ENCODE measurements at regions not wholly inside any gene's neighbourhood (a gene's known extent, or its start where the extent isn't known, plus 50 kb on each side); places are given as distances from the start of the nearest gene placed in this dataset.

GRCh38 chr14:85445151-85445795 lies 84.7 kb upstream of the FLRT2 start:
- no peak for FAIRE-seq
- WGBS, 2 donors: 91 to 97% methylated on average over 3 of the region's 3 CpGs
- peaks cover 0 to 14% (median 12%) of the 10 kb centered on the region in 3 donors for H3K4me1 ChIP-seq

GRCh38 chr14:85447883-85448282 lies 82.1 kb upstream of the FLRT2 start:
- ATAC-seq (no peak), FAIRE-seq (no peak), DNase-seq (no peak)
- Histone ChIP-seq H3K4me3 (no peak overlapping the region), H3K9me3 (no peaks in the 10 kb centered on the region), H3K4me1 (no peaks in the 10 kb centered on the region), H3K27me3 (no peaks in the 10 kb centered on the region), H3K27ac (no peak overlapping the region), H3K36me3 (no peaks in the 10 kb centered on the region)
- intact Hi-C loops (cut with DNase I): no loop called here
- WGBS, 2 donors: 95 to 96% methylated on average over 2 of the region's 2 CpGs
- TF ChIP-seq CTCF (IDR thresholded peaks at IDR 0.05): no peak

More at GRCh38 chr14:85445151-85445795, 84.7 kb upstream of the FLRT2 start:
- Histone ChIP-seq H3K27me3 (no peaks in the 10 kb centered on the region), H3K9me3 (no peaks in the 10 kb centered on the region), H3K4me3 (no peak overlapping the region), H3K27ac (no peak overlapping the region), H3K36me3 (no peaks in the 10 kb centered on the region)
- intact Hi-C loops (cut with DNase I): no loop called here
- no peak for ATAC-seq
- no peak for DNase-seq
- no peak for TF ChIP-seq CTCF (IDR thresholded peaks at IDR 0.05)

DNA sequence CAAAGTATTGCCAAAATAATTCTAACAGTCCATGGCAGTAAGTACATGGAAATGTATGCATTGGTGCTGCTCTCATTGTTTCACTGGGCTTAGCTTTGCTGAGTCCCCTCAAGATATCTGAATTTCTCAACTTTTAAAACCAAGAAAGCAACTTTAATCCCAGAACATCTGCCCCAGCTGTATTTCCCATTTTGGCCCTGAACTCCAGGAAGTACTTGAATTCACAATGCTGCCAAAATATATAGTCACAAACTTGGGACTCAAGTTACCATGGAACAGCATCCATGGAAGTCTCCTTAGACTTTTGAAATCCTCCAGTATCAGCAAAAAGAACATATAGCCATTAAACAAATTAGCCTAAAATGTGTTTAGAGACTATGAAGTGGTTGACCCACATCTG lies 78.5 kb upstream of the FLRT2 start:
- intact Hi-C loops (cut with DNase I): no loop called here

GRCh38 chr14:85453401-85454225 lies 76.3 kb upstream of the FLRT2 start:
- no peak for TF ChIP-seq CTCF (IDR thresholded peaks at IDR 0.05)
- ATAC-seq: peak in 3 of 4 donors; percentile 35 to 38 (median 37)
- peak overlapping the region in 2 of 4 donors; percentile 53 to 55 for H3K27ac ChIP-seq
- no peaks in the 10 kb centered on the region for H3K36me3 ChIP-seq
- no peaks in the 10 kb centered on the region for H3K27me3 ChIP-seq
- no peak for FAIRE-seq
- H3K9me3 ChIP-seq: no peaks in the 10 kb centered on the region
- intact Hi-C loops (cut with DNase I): no loop called here
- no peak overlapping the region for H3K4me3 ChIP-seq
- peaks cover 21 to 22% (median 22%) of the 10 kb centered on the region in 3 donors for H3K4me1 ChIP-seq
- no peak for DNase-seq
- 40 to 43% methylated on average over 2 of the region's 2 CpGs for WGBS, 2 donors

More for the DNA sequence above, 78.5 kb upstream of the FLRT2 start:
- Histone ChIP-seq H3K9me3 (no peaks in the 10 kb centered on the region), H3K4me3 (no peak overlapping the region), H3K36me3 (no peaks in the 10 kb centered on the region), H3K27ac (no peak overlapping the region), H3K27me3 (no peaks in the 10 kb centered on the region), H3K4me1 (peaks cover 21 to 22% (median 22%) of the 10 kb centered on the region in 3 donors)
- TF ChIP-seq CTCF (IDR thresholded peaks at IDR 0.05): no peak
- no peak for ATAC-seq
- no peak for DNase-seq
- no peak for FAIRE-seq
